Activated T-helper 9 cell treated with anti-CD3 and anti-CD28 coated beads, Interleukin-2, amount 50 U/mL, for 16 hours (primary cell): ENCODE measurements at regions not wholly inside any gene's neighbourhood (a gene's known extent, or its start where the extent isn't known, plus 50 kb on each side); places are given as distances from the start of the nearest gene placed in this dataset.

ENCODE experiments used
- DNase-seq: peaks from one replicate; pipeline ENCODE4 v3.0.0-alpha.2; 2020; ENCODE audit warnings: low read depth

DNA sequence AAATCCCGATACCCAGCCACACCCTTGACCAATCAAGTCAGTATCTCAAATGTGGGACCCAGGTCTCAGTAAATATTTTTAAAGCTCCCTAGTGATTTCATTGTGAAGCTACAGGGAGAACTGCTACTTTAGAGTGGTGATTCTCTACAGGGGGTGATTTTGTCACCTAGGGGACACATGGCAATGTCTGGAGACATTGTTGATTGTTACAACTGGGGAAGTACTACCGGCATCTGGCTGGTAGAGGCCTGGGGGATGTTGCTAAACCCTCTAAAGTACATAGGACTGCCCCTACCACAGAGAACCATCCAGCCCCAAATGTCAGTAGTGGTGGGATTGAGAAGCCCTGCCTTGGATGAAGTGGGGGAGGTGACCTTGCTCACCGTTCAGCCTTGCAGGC is 152.9 kb downstream of the RPS24 start:
- no peak for DNase-seq

DNA sequence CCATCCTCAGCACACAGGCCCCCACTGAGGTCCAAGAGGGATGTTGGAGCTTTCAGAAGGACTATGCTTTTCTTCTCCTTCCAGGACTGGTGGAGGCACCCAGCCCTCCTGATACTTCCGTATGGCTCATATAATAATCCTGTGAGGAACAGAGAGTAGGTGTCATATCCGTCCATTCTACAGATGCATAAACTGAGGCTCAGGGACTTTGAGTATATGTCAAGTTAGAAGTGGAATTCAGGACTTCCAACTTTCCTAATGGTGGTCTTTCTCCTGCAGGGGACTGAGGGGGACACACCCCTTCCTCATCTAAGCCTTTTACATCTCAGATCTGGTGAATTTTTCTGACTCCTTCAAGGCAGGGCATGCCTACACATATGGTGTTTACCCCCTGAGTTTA is 153.7 kb downstream of the RPS24 start:
- DNase-seq, result no peak

DNA sequence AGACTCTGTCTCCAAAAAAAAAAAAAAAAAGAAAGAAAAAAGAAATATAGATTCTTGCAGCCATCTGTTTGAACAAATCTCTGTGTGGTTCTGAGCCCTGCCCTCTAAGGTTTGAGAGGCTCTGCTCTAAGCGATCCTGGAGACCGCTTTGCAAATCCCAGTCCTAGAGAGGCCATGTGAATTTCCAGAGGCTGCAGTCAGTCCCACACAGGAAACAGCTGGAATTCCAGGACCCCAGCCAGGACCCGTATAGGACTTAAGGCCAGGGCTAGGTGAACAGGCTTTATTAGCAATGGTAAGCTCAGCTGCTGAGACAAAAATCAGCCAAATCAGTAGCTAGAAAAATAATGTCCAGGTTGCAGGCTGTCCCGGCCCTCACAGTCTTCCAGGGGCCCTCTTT is 154.8 kb downstream of the RPS24 start:
- DNase-seq, result no peak

DNA sequence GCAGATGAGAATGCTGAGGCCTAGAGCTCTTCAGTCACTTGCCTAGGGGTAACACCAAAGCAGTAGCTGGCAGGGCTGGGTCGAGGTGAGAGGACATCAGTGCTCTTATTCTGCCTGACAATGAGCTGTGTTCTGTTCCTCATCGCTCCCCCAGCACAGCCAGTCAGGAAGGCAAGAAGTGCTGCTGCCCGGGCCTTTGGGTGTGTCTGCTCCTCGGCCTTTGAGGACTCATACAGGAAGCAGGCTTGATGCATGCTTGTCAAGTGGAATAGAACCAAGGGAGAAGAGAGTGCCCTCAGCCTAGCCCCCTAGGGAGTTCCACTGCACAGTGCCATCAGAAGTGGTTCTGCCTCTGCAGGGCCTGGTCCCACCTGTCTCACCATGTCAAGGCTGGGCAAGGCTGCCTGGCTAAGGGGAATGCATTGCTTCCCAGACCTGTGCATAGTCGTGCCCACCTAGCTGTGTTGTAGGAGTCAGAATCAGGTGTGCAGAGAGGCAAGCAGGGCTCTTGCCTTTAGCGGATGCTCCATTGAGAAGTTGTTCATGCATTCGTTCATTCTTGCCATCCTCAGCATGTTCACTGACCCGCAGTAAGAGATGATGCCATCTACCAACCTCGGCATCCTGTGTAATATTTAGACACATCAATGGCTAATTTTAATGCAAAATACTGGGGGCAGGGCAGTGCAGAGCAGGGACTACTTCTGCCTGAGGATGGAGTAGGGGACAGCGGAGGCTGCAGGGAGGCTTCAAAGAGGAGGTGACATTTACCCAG is 156.6 kb downstream of the RPS24 start:
- no peak for DNase-seq

DNA sequence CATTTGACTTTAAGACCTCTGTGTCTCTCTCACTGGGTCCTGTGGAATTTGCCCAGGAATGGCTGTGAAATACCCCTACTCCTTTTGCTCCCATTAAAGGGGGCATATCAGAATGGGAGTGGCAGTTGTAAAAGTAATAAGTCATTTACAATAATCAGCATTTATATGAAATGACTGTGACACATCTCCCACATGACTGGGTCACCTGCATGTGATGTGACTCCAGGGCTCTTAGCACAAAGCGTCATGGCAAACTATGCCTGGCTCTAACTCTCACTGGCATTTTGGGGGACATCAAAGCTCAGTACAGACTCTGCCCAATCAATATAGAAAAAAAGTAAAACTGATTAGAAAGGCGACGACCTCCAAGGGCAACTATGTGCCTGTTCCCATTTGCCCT is 157.6 kb downstream of the RPS24 start:
- no peak for DNase-seq

DNA sequence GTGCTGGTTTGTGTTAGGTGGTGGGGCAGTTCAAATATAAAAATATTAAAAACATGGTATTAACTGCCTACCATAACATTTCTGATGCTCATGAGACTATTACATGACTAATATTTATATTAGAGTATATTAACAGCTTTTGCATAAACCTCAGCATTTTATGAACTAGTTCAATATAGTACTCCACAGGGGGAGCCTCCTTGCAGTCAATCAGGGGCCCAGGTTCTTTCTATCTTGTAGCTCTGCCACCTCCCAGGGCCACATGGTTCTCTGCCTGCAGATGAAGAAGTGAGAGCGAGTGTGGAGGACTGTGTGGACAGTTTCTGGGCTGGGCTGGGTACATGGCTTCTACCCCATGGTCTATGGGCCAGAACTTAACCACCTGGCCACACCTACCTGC is 159.5 kb downstream of the RPS24 start:
- no peak for DNase-seq

DNA sequence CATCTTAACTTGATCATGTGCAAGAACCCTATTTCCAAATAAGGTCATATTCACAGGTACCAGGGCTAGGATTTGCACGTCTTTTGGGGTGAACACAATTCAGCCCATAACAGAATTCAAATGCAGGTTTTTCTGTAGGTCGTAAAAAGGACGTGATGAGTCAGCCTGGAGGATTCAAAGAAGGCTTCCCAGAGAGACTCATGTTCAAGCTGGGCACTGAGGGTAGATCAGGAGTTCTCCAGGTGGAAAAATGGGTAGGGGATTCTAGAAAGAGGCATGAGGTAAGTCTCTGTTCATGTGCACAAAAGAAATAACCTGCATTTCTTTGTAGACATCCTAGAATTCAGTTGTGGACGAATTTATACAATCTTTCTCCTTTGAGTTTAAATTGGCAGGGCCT is 160.4 kb downstream of the RPS24 start:
- DNase-seq, result no peak

DNA sequence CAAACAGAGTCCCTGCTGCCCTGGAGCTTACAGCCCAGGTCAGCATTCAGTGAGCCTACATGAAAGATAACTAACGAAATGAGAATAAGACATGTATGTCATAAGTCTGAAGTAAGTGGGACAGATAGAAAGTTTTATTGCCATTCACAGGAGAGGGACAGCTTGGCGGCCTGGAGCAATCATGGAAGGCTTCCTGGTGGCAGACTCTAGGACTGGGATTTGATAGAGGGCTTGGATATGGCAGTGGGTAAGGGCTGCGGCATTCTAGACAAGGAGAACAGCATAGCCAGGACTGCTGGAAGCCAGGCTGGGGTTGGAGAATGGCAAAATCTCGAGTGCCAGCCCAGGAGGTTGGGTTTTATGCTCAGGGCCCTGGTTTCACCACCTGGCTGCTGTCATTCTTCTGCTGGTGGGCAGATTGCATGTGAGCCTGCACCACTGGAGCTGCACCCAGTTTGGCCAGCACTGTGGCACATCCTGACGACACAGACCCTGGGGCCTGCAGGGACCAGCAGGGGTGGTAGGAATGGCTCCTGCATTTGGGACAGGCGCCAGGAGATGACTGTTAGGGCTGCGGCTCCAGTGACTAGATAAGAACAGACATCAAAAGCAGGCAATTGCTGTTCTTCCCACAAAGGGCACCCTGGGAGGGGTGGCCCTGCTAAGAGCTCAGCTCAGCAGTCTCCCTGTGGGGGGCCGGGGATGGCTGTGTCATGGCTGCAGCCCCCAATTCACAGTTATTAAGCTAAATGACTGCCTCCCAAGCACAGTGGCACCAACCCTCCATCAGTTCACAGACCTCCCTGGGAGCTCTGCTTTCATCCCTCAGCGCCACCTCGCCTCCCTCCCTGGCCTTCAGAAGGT is 161.1 kb downstream of the RPS24 start:
- DNase-seq, result no peak

DNA sequence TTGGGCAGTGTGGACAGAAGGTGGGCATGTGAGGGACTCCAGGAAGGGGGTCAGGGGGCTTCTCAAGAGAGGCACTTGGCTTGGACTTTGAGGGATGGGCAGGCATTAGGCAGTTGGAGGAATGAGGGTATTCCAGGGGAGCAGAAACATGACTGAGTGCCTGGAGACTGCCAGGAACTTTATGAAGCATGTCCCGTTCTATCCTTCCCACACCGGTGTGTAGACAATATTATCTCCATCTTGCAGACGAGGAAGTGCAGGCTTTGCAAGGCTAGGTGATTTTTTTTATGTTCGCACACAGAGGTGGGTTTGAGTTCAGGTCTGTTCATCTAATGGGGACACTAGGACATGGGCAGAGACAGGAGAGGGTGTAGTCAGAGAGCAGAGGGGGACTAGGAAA is 162.7 kb downstream of the RPS24 start:
- no peak for DNase-seq

DNA sequence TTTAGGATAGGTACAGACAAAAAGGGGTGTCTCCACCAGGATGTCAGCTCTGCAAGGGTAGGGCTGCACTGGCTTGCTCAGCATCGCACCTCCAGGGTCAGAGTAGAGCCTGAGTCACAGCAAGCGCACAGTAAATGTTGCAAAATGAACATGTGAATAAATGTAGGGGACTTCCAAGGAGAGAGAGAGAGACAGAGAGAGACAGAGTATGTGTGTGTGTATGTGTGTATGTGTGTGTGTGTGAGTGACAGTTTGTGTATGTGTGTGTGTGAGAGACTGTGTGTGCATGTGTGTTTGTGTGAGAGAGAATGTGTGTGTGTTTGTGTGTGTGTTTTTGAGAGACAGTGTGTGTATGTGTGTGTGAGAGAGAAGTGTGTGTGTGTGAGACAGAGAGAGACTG is 163.3 kb downstream of the RPS24 start:
- no peak for DNase-seq

DNA sequence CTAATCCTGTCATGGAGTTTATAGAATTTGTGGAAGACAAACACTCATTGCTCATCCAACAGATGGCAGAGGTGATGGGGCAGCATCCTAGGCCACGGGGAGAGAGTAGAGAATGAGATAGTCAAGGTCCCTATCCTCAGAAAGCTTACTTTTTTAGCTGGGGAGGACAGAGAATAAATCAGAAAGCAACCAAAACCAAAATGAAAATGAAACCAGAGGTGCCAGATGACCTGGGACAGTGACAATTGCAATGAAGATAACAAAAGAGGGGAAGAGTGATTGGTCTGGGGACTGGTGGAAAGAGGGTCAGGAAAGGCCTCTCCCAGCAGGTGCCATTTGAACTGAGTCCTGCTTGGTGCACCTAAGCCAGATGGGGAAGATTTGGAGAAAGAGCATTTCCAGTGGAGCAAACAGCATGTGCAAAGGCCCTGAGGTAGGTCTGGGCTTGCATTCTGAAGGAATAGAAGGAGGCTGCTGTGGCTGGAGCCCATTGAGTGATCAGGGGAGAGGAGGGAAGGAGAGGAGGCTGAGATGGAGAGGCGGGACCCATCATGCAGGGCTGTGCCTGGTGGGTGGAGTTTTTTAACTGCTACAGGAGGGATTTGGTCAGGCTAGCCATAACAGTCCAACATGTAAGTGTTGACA is 164.1 kb downstream of the RPS24 start:
- no peak for DNase-seq

DNA sequence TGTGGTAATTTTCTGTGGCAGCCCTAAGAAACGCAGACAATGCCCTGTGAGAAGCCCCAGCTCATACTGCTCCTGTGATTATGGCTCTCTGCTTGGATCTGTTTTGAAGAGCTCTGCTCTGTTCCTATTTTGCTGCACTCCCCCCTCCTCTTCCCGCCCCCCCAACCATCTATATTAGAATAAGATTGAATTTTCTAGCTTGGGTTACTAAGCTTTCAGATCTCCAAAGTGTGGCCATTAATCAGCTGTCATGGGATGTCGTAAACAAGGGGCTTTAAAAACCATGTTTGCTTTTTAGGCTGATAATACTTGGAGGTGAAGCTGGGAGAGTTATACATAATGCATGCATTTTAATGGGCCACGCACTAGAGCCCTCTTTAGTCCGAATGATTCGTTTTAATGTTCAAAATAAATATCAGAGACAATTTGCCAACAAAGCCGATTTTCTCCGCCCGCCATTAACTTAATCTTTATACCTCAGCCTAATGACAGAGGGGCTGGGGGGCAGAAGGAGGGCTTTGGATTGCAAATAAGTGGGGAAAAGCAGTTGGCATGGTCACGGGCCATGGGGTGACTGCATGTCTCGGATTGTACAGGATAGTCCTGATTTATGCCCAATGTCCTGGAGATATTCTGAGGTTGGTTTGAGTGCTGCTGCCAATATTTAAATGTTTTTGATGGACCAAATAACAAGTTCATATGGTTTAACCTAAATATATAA is 165.5 kb downstream of the RPS24 start:
- DNase-seq, result no peak

DNA sequence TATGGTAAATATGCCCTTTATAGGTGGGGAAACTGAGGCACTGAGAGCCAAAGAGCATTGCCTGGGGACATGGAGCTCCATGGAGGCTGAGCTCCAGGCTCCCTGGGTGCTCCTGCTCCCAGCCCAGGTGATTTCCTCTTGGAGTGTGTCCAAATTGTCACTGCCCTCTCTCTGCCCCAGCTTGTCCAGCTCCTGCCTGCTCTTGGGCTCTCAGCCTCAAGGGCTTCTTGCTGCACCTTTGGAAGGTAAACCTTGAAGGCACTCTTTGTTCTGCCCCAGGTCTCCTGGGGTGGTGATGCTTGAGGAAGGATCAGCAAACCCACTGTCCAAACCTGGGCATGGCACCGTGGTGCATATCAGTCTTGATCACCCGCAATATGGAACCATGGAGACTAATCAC is 166.1 kb downstream of the RPS24 start:
- DNase-seq, result no peak

DNA sequence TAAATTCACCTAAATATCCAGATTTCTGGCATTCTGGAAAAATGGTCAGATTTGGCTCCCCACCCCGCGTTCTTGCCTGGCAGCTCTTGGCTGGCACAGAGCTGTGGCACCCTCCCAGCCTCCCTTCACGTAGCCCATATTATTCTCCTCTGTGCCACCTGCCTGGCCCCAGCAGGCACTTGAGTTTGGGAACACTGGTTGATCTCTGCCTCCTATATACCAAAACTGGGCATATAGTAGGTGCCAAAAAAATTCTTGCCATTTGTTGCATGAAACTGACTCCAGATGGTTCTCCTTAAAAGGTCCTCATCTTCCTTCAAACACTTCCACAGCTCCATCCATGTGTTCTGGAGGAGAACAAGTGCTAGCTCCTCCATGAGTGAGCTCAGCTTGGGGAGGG is 167.0 kb downstream of the RPS24 start:
- no peak for DNase-seq

DNA sequence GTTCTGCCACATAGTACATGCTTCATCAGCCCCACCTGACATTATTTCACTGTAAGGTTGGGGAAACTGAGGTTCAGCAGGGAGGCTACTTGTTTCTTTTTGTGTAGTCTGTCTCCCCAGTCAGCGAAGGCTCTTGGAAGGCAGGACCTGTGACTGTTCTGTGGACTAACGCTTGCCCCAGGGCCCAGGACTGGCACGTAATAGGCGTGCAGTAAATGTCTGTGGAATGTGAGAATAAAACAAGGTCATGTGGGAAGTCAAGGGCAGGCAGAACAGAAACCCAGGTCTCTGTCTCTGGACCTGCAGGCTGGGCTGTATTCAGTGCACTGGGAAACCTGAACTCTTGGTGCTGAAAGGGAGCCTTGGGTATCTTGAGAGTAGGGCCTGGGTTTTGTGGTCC is 168.7 kb downstream of the RPS24 start:
- no peak for DNase-seq

DNA sequence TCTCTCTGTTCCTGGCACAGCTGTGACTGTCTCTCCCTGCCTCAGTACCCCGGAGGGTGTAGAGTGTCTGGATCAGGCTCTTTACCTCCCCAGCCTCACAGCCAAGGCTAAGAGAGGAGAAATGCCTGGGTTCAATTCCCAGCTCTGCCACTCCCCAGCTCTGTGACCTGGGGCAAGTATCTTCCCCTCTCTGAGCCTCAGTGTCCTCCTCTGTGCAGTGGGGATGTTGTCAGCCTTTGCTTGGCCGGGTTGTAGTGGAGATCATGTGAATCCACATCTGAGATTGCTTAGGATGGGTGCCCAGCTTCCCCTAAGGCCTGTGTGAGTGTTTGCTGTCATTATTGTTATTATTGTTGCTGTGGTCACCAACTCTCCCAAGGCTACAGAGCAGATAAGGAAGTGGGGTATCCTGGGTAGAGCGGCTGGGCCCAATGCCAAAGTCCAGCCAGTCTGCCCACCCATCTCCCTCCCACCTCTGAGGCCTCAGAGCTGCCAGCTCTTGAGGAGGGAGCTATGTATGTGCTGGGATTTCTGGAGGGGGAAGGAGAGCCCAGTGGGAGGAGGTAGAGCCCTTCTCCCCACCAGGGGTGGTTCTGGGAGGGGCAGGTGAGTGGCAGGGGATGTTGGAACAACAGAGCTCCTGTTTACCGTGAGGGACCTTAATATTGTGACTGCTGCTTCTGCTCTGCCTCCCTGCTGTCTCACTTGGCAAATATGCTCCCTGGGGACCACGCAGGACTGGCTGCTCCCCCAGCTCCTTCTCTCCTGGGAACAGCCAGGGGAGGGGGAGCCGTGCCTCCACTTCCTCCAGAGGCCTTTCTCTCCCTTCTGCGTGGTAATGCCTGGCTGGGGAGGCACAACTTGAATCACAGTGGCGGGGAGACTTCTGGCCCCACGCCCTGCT is 170.5 kb downstream of the RPS24 start:
- DNase-seq, result no peak

DNA sequence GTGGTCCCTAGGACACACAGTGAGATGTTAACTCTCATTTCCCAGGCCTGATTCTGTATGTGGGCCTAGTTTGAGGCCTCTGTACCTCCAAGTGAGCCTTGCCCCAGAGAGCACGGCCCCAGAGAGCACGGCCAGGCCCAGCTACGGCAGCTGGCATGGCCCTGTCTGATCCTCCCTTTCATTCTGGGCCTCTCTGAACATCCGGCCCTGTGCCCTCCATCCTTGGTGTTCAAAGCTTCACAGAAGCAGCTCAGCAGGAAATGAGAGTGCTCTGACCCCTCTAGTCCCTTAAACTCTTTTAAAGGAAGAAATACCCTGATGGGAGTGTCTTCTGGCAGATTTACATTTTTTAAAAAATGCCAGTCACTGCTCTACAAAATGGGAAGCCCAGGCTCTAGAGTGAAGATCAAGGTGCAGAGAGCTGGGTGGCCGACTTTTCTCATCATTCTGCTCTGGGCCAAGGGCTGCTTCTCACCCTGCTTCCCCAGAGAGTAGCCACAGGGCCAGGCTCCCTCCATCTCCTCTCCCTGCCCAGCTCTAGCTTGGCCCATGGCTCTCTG is 171.9 kb downstream of the RPS24 start:
- DNase-seq, result no peak

DNA sequence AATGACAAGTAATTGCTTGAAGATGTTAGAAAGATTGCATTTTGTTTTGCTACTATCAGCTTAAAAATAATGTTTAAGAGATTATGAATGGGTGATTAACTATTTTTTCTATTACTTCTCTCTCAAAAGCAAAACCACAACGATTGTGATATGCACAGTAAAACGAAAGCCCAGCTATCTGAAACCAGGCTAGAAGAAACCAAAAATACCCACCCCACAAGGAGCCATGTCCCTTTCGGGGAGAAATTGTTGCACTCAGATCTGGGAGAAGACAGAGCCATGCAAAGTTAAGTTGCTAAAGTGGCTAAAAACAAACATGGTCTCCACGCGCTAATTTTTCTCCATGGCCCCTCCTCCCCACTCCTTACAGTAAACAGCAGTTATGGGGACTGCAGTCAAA is 173.6 kb downstream of the RPS24 start:
- no peak for DNase-seq

DNA sequence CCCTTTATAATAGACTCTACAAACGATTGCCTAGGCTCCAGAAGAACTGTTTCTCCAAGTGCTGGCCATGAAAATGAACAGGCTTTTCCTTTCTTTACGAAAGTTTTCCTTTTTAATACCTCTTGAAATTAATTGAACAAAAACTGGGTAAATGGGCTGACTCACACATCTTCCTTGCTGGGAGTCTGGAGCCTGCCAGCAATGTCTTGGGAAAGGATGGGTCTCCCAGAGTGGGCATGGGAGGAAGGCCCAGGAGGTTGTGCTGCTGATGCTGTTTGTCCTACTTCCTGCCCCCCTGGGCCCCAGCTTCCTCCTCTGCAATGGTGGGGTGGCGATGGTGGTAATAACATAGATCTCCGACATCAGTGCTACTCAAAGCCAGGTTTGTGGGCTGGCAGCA is 174.1 kb downstream of the RPS24 start:
- DNase-seq, result no peak

DNA sequence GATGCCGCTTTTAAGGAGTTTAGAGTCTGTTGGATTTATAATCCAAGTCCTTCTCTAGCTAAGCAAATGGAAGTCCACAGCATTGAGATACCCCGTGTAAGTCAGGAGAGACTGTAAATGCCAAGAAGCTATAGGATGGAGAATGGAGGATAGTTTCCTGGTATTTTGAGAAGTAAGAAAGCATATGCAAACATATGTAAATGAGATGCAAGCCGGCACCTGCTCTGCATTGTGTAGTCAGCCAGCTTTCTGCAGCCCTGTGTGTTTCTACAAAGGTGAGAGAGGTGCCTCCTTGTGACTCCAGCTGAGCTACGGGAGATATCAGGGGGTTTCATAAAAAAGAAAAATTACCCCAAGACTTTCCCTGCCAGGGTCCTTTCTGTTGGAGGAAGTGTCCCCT is 176.3 kb downstream of the RPS24 start:
- DNase-seq, result no peak

DNA sequence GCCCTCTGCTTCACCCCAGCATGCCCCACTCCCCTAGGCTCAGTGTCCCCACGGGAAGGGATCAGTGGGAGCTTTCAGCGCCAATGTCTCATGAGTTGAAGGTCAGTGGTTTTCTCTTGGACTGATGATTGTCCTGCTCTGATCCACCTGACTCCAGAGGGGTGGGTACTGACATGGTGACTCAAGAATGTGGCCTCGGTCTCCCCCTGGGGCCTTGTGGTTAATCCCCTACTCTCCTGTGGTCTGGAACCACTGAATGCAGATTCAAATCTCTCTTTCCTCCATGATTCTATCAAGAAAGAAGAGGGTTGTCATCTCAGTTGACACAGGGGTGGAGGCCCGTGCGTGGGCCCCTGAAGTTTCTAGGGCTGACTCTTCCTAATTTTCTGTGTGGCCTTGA is 176.9 kb downstream of the RPS24 start:
- DNase-seq, result no peak
